GM12892 (cell line): ENCODE measurements at regions not wholly inside any gene's neighbourhood (a gene's known extent, or its start where the extent isn't known, plus 50 kb on each side); places are given as distances from the start of the nearest gene placed in this dataset.

ENCODE experiments used
- DNase-seq: peaks from one replicate; pipeline ENCODE4 v3.0.0; 2011; ENCODE audit not compliant: insufficient read length
- FAIRE-seq: peaks from 2 replicates; lab custom pipeline; 2011; peaks lifted over from hg19 to GRCh38; lab: Jason Lieb, UNC
- POLR2A ChIP-seq: IDR thresholded peaks from 2 replicates; pipeline ENCODE4 v1.6.1; 2011; ENCODE audit warnings: low read depth, low read length, control low read depth
- POLR2AphosphoS5 ChIP-seq: IDR thresholded peaks from 2 replicates; pipeline ENCODE4 v1.6.1; 2011; ENCODE audit warnings: low read depth, low read length, control low read depth
- TAF1 ChIP-seq: IDR thresholded peaks from 2 replicates; pipeline ENCODE4 v1.6.1; 2011; ENCODE audit warnings: low read depth, mild to moderate bottlenecking, control low read depth, low read length, borderline replicate concordance

GRCh38 chr20:60411813-60412212 is 453.6 kb downstream of the CDH26 start:
- no peak for FAIRE-seq
- no peak for DNase-seq
- TF ChIP-seq TAF1 = no peak
- TF ChIP-seq POLR2A = no peak
- TF ChIP-seq POLR2AphosphoS5 = no peak

GRCh38 chr20:60420676-60421229 is 462.5 kb downstream of the CDH26 start:
- FAIRE-seq = no peak
- no peak for TF ChIP-seq TAF1
- no peak for TF ChIP-seq POLR2AphosphoS5
- no peak for TF ChIP-seq POLR2A

DNA sequence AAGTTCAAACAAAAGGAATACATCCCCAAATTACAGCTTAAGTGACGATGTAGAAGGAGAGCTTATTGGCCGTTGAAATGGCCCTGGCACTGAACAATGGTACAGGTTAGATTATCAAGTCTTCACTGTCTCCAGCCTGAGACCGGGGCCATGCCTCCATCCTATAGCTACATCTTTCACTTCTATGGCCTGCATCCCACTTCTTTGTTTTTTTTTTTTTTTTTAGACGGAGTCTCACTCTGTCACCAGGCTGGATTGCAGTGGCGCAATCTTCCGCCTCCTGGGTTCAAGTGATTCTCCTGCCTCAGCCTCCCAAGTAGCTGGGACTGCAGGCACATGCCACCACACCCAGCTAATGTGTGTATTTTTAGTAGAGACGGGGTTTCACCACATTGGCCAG is 464.6 kb downstream of the CDH26 start:
- TF ChIP-seq POLR2A (no peak), TAF1 (no peak), POLR2AphosphoS5 (no peak)
- DNase-seq (no peak), FAIRE-seq (no peak)

More at GRCh38 chr20:60420676-60421229, 462.5 kb downstream of the CDH26 start:
- DNase-seq = no peak

- no peak for DNase-seq
- TF ChIP-seq POLR2A (no peak), TAF1 (no peak), POLR2AphosphoS5 (no peak)
- no peak for FAIRE-seq
Observed at GRCh38 chr20:60424267-60424902, 466.2 kb downstream of the CDH26 start.

DNA sequence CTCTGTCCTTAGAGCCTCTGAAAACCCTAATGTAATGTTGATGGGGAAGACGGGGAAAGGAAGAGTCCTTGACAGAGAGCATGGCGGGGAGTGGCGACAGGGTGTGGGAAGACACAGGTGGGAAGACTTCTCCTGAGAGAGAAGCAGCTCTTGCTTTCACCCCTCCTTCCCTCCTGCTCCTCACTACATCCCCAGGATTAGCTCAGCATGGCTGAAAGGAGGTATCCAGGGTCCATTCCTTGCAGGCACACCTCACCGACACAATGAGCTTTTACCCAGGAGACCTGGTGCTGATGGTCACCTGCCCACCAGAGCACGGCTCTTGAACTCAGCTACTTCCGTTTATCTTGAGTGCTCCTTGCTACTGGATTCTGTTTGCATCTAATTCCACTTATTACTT is 469.3 kb downstream of the CDH26 start:
- no peak for TF ChIP-seq POLR2AphosphoS5
- TF ChIP-seq TAF1 = no peak
- no peak for TF ChIP-seq POLR2A
- FAIRE-seq (no peak), DNase-seq (no peak)

- DNase-seq = no peak
- no peak for TF ChIP-seq POLR2A
- TF ChIP-seq POLR2AphosphoS5 = no peak
- TF ChIP-seq TAF1 = no peak
- FAIRE-seq = no peak
Observed at GRCh38 chr20:60428651-60429050, 470.4 kb downstream of the CDH26 start.

DNA sequence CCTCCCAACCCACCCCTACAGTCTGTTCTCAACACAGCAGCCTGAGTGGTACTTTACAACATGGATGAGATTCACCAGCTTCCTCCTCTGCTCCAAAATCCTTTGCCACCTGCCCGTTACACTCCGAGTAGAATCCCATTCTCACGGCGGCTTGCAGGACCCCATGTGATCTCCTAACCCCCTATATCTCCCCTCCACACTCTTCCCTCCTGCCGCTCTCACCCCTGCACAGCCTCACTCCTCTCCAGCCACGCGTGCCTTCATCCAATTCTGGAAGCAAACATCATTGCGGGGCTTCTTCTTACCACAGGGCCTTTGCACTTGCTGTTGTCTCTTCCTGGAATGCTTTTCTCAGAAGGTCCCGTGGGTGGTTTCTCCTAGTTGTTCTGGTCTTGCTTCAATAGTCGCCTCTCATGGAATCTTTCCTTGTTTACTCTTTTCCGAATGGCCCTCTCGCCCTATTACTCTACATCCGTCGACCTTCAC is 472.3 kb downstream of the CDH26 start:
- no peak for FAIRE-seq
- TF ChIP-seq POLR2A = no peak
- TF ChIP-seq POLR2AphosphoS5 = no peak
- TF ChIP-seq TAF1 = no peak
- DNase-seq = no peak

GRCh38 chr20:60431349-60431748 is 473.1 kb downstream of the CDH26 start:
- DNase-seq (no peak), FAIRE-seq (no peak)
- TF ChIP-seq POLR2A = no peak
- TF ChIP-seq POLR2AphosphoS5 = no peak
- TF ChIP-seq TAF1 = no peak

GRCh38 chr20:60437418-60437817 is 479.2 kb downstream of the CDH26 start:
- TF ChIP-seq POLR2A (no peak), TAF1 (no peak), POLR2AphosphoS5 (no peak)
- DNase-seq (no peak), FAIRE-seq (no peak)

DNA sequence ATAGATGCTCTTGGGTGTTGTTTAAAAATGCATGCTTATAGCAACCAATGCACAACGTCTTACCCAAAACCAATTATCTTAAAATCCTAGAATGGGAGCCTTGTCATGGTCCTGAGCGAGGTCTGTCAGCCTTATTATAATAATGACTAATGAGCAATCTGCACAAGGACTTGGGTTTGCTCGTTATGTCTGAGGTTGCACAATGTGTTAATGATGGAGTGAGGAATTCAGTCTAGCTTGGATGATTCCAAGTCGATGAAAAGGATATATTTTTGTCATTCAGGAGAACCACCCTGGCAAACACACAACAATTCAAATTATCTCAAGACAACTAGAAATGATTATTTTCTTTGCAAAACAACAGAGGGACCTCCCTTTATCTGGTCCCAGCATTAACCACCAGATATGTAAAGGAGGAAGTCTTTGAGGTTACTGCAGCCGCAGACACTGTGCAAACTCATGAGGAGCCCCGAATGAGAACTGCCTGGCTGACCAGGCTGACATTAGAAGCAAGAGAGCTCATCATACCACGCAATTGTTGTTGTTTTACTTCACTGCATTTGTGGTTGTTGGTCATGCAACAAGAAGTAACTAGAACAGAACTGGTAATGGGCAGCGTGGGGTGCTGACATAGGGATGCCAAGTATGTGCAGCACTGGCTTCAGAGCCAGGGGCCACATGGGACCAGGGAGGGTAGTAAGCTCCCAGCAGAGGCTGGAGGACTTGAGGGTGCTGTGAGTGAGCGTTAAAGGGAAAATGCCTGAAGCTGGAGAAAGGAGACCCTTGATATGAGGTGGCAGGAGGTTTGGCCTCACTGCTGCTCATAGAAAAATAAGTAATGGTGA is 488.3 kb downstream of the CDH26 start:
- DNase-seq (no peak), FAIRE-seq (no peak)

DNA sequence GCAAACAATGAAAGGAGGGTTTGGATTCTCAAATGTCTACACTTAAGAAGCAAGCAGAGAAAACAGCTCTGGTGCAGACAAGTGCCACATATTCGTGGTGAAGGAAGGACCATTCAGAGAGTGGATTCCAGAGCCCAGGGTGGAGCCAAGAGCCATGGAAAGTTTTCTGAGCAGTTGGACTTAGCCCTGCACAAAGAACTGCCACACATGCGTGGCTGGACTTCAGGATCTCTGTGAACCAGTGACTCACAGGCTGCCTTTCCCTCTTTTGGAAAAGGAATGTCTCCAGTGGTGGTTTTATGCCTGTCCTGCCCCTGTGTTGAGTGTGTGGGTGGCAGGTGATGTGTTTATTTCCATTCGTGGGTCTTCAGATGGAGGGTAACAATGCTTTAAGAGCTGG is 489.5 kb downstream of the CDH26 start:
- no peak for FAIRE-seq
- TF ChIP-seq POLR2A (no peak), POLR2AphosphoS5 (no peak), TAF1 (no peak)

More for the DNA sequence above, 488.3 kb downstream of the CDH26 start:
- TF ChIP-seq TAF1 (no peak), POLR2A (no peak), POLR2AphosphoS5 (no peak)

More for the DNA sequence above, 489.5 kb downstream of the CDH26 start:
- DNase-seq = no peak
